ENCODE measurements at regions not wholly inside any gene's neighbourhood (a gene's known extent, or its start where the extent isn't known, plus 50 kb on each side); places are given as distances from the start of the nearest gene placed in this dataset.
"Not testable (repeated sequence)": the region's sequence is repeated elsewhere in the genome, so short reads cannot be mapped to it uniquely, and the experiment has no call there.

DNA sequence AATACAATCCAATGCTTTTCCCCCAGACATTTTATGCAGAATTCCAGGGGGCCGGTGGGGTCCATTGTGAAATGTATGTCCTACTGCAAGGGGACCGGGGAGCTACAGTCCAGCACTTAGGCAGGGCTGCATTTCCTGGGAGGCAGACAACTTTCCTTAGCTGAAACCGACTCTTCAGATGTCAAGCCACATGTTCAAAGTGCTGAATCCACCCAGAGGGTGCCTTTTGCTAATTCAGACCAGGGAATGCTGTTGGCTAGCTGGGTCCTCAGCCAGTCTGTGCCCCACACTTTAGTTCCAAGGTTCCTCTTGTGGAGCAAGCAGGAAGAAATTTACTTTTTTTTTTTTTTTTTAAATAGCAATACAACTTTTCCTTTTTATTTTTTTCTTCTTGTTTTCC, 219.5 kb upstream of the LRTM1 start:
- no peak for DNase-seq

DNA sequence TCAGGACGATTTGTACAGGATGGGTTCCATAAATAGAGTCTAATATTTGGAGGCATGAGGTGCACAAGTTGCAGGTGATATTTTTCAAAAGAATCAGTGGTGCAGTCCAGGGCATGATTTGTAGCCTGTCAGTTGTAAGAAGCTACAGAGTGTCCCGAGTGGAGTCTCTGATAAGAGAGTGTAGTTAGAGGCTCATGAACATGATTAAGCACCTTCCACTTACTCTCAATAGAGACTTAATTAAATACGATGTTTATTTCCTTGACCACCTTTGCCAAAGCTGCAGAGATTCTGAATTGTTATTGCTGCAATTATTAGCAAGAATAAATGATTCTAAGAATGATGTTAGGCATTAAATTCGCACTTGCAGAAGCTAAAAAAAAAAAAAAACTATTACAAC, 218.4 kb upstream of the LRTM1 start:
- no peak for DNase-seq

DNA sequence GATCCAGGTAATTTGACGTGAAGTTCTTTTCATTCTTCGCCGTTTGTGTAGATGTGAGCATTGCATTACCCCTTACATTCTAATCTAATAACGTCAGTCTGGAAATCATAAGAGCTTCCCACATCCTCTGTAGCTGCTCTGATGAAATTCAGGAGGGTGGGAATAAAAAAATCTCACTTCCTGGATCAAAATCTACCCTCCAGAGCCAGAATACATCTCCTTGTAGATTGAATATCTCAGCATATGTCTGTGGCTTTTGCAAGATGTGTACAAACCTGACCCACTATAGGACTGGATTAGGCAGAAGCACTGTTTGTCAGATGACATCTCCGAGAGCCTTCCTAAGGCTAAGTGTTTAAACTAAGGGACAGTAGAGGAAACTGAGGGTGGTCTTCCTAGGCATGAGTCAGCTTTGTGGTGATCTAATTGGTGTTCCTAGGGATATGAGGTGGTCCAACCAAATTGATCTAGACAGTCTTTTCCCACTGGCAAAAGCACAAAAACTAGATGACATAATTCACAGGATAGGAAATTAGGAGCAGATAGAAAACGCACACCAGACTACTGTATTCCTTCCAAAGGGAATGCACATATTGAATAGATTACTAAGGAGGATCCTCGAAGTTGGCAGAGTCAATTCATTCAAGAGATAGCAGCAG, 216.3 kb upstream of the LRTM1 start:
- DNase-seq, result no peak

DNA sequence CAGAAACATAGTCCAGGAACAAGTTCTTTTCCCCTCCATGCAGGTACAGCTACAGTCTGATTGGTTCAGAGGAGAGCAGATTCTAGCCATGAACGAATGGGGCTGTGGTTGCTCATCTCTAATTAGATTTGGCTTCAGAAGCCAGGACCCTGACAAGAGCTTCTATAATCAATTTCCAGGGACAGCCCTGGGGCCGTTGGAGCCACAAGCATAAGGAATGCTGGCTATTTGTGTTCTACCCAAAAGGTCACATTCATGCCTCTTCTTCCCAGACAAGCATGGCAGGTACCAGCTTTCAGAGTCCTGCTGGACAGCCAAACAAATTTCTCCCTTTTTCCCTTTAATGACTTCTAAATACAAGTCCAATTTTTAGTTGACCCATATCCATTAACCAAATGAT, 215.5 kb upstream of the LRTM1 start:
- no peak for DNase-seq

DNA sequence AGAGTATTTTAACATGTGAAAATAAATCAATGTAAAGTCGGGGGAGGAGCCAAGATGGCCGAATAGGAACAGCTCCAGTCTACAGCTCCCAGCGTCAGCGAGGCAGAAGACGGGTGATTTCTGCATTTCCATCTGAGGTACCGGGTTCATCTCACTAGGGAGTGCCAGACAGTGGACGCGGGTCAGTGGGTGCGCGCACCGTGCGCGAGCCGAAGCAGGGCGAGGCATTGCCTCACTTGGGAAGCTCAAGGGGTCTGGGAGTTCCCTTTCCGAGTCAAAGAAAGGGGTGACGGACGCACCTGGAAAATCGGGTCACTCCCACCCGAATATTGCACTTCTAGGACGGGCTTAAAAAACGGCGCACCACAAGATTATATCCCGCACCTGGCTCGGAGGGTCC, 208.4 kb upstream of the LRTM1 start:
- DNase-seq, result not testable (repeated sequence)

- DNase-seq, result no peak
Observed at GRCh38 chr3:55128225-55128823, 200.5 kb upstream of the LRTM1 start.

- no peak for DNase-seq
Observed at GRCh38 chr3:55127565-55127964, 199.7 kb upstream of the LRTM1 start.

- DNase-seq, result no peak
Observed at GRCh38 chr3:55124371-55124770, 196.5 kb upstream of the LRTM1 start.

All from 8988T (cell line).